ENCODE measurements at regions not wholly inside any gene's neighbourhood (a gene's known extent, or its start where the extent isn't known, plus 50 kb on each side); places are given as distances from the start of the nearest gene placed in this dataset.

DNA sequence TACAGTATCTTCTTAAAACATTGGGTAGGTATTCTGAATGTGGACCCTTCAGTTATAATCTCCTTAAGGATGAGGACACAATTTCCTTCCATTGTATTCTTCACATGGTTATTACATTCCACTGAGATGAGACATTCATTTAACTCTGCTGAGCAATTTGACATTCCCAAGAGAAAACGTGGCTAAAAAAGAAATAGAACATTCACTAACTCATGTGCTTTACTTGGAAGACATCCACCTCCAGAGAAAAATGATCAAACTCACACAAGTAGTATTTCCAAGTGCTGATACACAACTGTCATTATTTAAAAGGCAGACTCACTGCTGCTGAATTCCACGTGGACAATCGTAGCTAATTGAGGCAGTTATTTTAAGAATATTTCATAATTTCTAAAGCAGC lies 227.9 kb upstream of the ANKRD50 start:
- Histone ChIP-seq H3K27ac (ENCODE audit: low read length) (no peak overlapping the region), H3K9ac (ENCODE audit: low read length) (no peak overlapping the region), H3K9me3 (ENCODE audit: insufficient read depth, low read length) (no peaks in the 10 kb centered on the region), H3K4me3 (ENCODE audit: low read length) (no peak overlapping the region), H3K4me1 (ENCODE audit: low read length) (peaks cover 4% of the 10 kb centered on the region; the same call in 1 of the 2 replicates), H3K4me2 (ENCODE audit: low read length) (no peak overlapping the region), H2AFZ (ENCODE audit: low read depth, low read length) (no peak overlapping the region), H3K36me3 (replicated peaks; ENCODE audit: low read depth, low read length) (no peaks in the 10 kb centered on the region), H3K27me3 (ENCODE audit: low read depth, low read length) (no peaks in the 10 kb centered on the region), H3K79me2 (ENCODE audit: low read length) (no peaks in the 10 kb centered on the region), H4K20me1 (ENCODE audit: insufficient read depth, low read length) (no peaks in the 10 kb centered on the region)
- TF ChIP-seq, protein P1, sequence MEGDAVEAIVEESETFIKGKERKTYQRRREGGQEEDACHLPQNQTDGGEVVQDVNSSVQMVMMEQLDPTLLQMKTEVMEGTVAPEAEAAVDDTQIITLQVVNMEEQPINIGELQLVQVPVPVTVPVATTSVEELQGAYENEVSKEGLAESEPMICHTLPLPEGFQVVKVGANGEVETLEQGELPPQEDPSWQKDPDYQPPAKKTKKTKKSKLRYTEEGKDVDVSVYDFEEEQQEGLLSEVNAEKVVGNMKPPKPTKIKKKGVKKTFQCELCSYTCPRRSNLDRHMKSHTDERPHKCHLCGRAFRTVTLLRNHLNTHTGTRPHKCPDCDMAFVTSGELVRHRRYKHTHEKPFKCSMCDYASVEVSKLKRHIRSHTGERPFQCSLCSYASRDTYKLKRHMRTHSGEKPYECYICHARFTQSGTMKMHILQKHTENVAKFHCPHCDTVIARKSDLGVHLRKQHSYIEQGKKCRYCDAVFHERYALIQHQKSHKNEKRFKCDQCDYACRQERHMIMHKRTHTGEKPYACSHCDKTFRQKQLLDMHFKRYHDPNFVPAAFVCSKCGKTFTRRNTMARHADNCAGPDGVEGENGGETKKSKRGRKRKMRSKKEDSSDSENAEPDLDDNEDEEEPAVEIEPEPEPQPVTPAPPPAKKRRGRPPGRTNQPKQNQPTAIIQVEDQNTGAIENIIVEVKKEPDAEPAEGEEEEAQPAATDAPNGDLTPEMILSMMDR (IDR thresholded peaks at IDR 0.05; ENCODE audit: low read depth, low read length) = no peak
- TF ChIP-seq EZH2phosphoT487 (IDR thresholded peaks at IDR 0.05; ENCODE audit: low read depth) = no peak

DNA sequence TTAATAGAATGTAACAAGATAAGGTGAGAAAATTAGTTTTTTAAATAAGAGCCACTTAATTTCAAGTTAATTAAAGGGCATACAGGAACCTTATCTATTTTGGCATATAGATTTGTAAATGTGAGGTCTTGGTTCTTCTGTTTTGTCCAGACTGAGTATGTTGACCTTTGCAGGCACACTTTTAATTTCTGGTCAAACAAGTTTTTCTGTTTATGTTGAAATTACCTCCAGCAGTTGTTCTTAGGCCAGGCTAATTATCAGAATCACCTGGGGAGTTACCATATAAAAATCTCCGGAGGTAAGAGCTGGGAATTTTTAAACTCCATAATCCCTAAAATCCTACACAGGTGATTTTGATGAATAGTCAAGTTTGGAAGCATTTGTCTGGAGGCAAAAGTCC lies 227.4 kb upstream of the ANKRD50 start:
- Histone ChIP-seq H3K4me2 (ENCODE audit: low read length) (no peak overlapping the region), H3K9me3 (ENCODE audit: insufficient read depth, low read length) (no peaks in the 10 kb centered on the region), H2AFZ (ENCODE audit: low read depth, low read length) (no peak overlapping the region), H3K4me1 (ENCODE audit: low read length) (peaks cover 4% of the 10 kb centered on the region; the same call in 1 of the 2 replicates), H4K20me1 (ENCODE audit: insufficient read depth, low read length) (no peaks in the 10 kb centered on the region), H3K9ac (ENCODE audit: low read length) (no peak overlapping the region), H3K27me3 (ENCODE audit: low read depth, low read length) (no peaks in the 10 kb centered on the region), H3K36me3 (replicated peaks; ENCODE audit: low read depth, low read length) (no peaks in the 10 kb centered on the region), H3K27ac (ENCODE audit: low read length) (no peak overlapping the region), H3K4me3 (ENCODE audit: low read length) (no peak overlapping the region), H3K79me2 (ENCODE audit: low read length) (no peaks in the 10 kb centered on the region)
- TF ChIP-seq EZH2phosphoT487 (IDR thresholded peaks at IDR 0.05; ENCODE audit: low read depth) = no peak
- TF ChIP-seq, protein P1 (IDR thresholded peaks at IDR 0.05; ENCODE audit: low read depth, low read length) = no peak

DNA sequence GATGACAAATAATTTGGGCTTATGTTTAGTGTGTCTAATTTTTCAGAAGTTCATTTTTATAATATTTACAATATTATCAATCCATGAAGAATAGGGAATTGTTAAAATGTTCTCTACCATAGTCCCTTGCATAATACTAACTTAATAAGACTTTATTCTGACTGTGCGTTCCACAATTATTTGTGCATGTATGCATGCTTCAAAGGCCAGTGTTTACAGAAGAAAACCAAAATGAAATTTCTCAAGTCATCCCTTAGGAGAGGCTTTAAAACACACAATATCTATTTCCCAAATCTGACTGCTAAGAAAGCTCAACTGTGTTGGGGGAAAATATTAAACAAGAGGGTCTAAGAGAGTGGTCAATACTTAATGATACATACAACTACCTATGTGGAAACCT lies 226.3 kb upstream of the ANKRD50 start:
- H3K4me2 ChIP-seq (ENCODE audit: low read length) = no peak overlapping the region
- no peaks in the 10 kb centered on the region for H3K36me3 ChIP-seq (replicated peaks; ENCODE audit: low read depth, low read length)
- H4K20me1 ChIP-seq (ENCODE audit: insufficient read depth, low read length) = no peaks in the 10 kb centered on the region
- no peak overlapping the region for H3K4me3 ChIP-seq (ENCODE audit: low read length)
- H3K9me3 ChIP-seq (ENCODE audit: insufficient read depth, low read length) = no peaks in the 10 kb centered on the region
- no peak overlapping the region for H3K27ac ChIP-seq (ENCODE audit: low read length)
- peaks cover 4% of the 10 kb centered on the region; the same call in 1 of the 2 replicates for H3K4me1 ChIP-seq (ENCODE audit: low read length)
- H3K79me2 ChIP-seq (ENCODE audit: low read length) = no peaks in the 10 kb centered on the region
- H2AFZ ChIP-seq (ENCODE audit: low read depth, low read length) = no peak overlapping the region
- TF ChIP-seq, protein P1 (IDR thresholded peaks at IDR 0.05; ENCODE audit: low read depth, low read length) = no peak
- TF ChIP-seq EZH2phosphoT487 (IDR thresholded peaks at IDR 0.05; ENCODE audit: low read depth) = no peak
- no peaks in the 10 kb centered on the region for H3K27me3 ChIP-seq (ENCODE audit: low read depth, low read length)
- H3K9ac ChIP-seq (ENCODE audit: low read length) = no peak overlapping the region

DNA sequence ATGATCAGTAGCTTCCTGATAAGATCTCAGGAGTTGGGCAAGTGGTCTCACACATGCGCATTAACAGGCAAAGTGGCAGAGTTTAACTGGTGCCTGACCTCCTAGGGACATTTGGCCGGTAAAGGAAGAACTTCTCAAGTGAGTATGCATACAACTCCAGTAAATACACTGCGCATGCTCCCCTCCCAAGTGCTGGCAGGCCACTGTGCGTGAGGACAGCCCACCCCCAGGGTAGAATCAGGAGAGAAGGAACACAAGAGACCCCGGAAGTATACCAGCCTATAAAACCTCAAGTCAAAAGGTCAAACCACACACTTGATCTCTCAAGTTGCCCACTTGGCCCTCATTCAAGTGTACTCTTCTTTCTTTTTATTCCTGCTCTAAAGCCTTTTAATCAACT lies 225.5 kb upstream of the ANKRD50 start:
- no peaks in the 10 kb centered on the region for H4K20me1 ChIP-seq (ENCODE audit: insufficient read depth, low read length)
- no peaks in the 10 kb centered on the region for H3K27me3 ChIP-seq (ENCODE audit: low read depth, low read length)
- H3K79me2 ChIP-seq (ENCODE audit: low read length) = no peaks in the 10 kb centered on the region
- no peaks in the 10 kb centered on the region for H3K36me3 ChIP-seq (replicated peaks; ENCODE audit: low read depth, low read length)
- H3K27ac ChIP-seq (ENCODE audit: low read length) = no peak overlapping the region
- H3K4me1 ChIP-seq (ENCODE audit: low read length) = peaks cover 4% of the 10 kb centered on the region; the same call in 1 of the 2 replicates
- no peak overlapping the region for H3K4me3 ChIP-seq (ENCODE audit: low read length)
- H3K4me2 ChIP-seq (ENCODE audit: low read length) = no peak overlapping the region
- TF ChIP-seq EZH2phosphoT487 (IDR thresholded peaks at IDR 0.05; ENCODE audit: low read depth) = no peak
- no peak overlapping the region for H2AFZ ChIP-seq (ENCODE audit: low read depth, low read length)
- H3K9ac ChIP-seq (ENCODE audit: low read length) = no peak overlapping the region
- no peaks in the 10 kb centered on the region for H3K9me3 ChIP-seq (ENCODE audit: insufficient read depth, low read length)

GRCh38 chr4:124936427-124936826 lies 223.9 kb upstream of the ANKRD50 start:
- H3K79me2 ChIP-seq (ENCODE audit: low read length) = no peaks in the 10 kb centered on the region
- H3K9me3 ChIP-seq (ENCODE audit: insufficient read depth, low read length) = no peaks in the 10 kb centered on the region
- no peaks in the 10 kb centered on the region for H3K36me3 ChIP-seq (replicated peaks; ENCODE audit: low read depth, low read length)
- no peak overlapping the region for H3K4me3 ChIP-seq (ENCODE audit: low read length)
- no peaks in the 10 kb centered on the region for H3K27me3 ChIP-seq (ENCODE audit: low read depth, low read length)
- H3K9ac ChIP-seq (ENCODE audit: low read length) = no peak overlapping the region
- H4K20me1 ChIP-seq (ENCODE audit: insufficient read depth, low read length) = no peaks in the 10 kb centered on the region
- peaks cover 4% of the 10 kb centered on the region; the same call in 1 of the 2 replicates for H3K4me1 ChIP-seq (ENCODE audit: low read length)
- TF ChIP-seq EZH2phosphoT487 (IDR thresholded peaks at IDR 0.05; ENCODE audit: low read depth) = no peak
- TF ChIP-seq, protein P1 (IDR thresholded peaks at IDR 0.05; ENCODE audit: low read depth, low read length) = no peak
- H2AFZ ChIP-seq (ENCODE audit: low read depth, low read length) = no peak overlapping the region
- H3K27ac ChIP-seq (ENCODE audit: low read length) = no peak overlapping the region
- no peak overlapping the region for H3K4me2 ChIP-seq (ENCODE audit: low read length)

Data from OCI-LY3 (cell line).